Bronchial epithelial cell (primary cell): ENCODE measurements at regions not wholly inside any gene's neighbourhood (a gene's known extent, or its start where the extent isn't known, plus 50 kb on each side); places are given as distances from the start of the nearest gene placed in this dataset.
A peak's percentile ranks its signal among the peaks of the same experiment; 100 is the strongest.

ENCODE experiments used
- DNase-seq: peaks from one replicate; pipeline ENCODE4 v3.0.0-alpha.2; 2010; ENCODE audit warnings: low read depth
- FAIRE-seq: peaks from 2 replicates; lab custom pipeline; 2011; peaks lifted over from hg19 to GRCh38; lab: Jason Lieb, UNC
- H3K27me3 ChIP-seq: 2 replicates; pipeline ENCODE4 v1.5.1; 2011; ENCODE audit warnings: low read length; ENCODE audit not compliant: control insufficient read depth, insufficient read depth
- H3K36me3 ChIP-seq: 2 replicates; pipeline ENCODE4 v1.5.1; 2011; ENCODE audit warnings: low read length; ENCODE audit not compliant: control insufficient read depth, insufficient read depth
- H3K4me3 ChIP-seq: 2 replicates; pipeline ENCODE4 v1.5.1; 2011; ENCODE audit warnings: mild to moderate bottlenecking, low read depth, low read length, control low read depth
- TF ChIP-seq, protein P1 (sequence below): IDR thresholded peaks from 2 replicates; pipeline ENCODE4 v1.5.1; 2011; ENCODE audit warnings: mild to moderate bottlenecking, moderate library complexity, low read length, control low read depth, inconsistent platforms; ENCODE audit not compliant: insufficient read depth, severe bottlenecking

DNA sequence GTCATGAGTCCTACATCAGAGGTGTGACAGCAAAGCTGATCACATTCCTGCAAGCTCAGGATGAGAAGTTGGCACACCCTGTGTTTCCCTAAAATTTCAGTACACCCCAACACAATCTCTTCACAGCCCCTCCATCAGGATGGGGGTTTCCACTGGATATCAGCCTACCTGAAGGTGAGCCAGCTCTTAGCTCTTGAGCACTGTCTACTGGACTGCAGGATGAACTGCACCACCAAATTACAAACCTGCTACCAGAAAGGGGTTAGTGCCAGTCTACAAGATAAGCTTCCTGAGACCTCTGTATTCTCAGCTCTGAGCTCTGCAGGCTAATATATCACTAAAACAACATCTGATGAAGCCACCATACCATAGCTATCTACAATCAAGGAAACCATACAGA, 1616.2 kb upstream of the SPRY2 start:
- Histone ChIP-seq H3K36me3 (no peaks in the 10 kb centered on the region), H3K4me3 (no peak overlapping the region), H3K27me3 (no peaks in the 10 kb centered on the region)
- TF ChIP-seq, protein P1, sequence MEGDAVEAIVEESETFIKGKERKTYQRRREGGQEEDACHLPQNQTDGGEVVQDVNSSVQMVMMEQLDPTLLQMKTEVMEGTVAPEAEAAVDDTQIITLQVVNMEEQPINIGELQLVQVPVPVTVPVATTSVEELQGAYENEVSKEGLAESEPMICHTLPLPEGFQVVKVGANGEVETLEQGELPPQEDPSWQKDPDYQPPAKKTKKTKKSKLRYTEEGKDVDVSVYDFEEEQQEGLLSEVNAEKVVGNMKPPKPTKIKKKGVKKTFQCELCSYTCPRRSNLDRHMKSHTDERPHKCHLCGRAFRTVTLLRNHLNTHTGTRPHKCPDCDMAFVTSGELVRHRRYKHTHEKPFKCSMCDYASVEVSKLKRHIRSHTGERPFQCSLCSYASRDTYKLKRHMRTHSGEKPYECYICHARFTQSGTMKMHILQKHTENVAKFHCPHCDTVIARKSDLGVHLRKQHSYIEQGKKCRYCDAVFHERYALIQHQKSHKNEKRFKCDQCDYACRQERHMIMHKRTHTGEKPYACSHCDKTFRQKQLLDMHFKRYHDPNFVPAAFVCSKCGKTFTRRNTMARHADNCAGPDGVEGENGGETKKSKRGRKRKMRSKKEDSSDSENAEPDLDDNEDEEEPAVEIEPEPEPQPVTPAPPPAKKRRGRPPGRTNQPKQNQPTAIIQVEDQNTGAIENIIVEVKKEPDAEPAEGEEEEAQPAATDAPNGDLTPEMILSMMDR, result no peak
- no peak for FAIRE-seq
- DNase-seq, result no peak

DNA sequence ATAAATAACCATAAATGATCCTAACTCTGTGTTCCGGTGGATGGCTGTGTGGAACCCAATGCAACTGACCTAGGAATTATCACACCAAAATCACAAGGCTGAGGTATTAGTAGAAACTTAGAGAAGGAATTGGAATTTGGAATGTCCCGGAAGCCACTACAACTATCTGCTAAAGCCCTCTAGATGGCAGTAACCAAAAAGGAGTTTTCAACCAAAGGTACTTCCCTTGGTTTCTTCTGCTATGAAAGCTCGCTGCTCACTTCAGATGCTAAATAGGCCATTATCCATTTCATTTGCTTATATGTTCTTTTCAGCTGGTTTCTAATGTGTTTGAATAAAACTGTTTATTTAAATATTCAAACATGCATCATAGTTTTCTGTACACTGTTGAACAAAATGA, 1589.1 kb upstream of the SPRY2 start:
- TF ChIP-seq, protein P1, result peak; percentile 49
- FAIRE-seq (no peak), DNase-seq (peak; percentile 31)
- no peaks in the 10 kb centered on the region for H3K27me3 ChIP-seq
- no peaks in the 10 kb centered on the region for H3K36me3 ChIP-seq
- H3K4me3 ChIP-seq, result no peak overlapping the region

DNA sequence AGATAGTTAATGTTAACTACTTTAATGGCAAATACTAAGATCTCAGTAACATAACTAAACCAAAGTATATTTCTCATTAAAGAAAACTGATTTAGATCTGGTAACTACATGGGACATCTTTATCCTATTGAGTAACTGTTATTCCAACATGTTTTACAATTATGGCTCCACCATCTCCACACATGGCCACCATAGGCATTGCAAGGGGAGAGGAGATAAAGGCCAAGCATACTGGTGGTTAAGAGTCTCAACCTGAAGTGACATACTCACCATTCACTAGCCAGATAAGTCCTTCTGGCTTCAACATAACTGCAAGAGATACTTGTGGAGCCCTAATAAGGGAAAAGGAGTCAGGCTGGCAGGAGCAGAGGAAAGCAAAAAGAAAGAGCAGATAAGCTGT, 1586.4 kb upstream of the SPRY2 start:
- H3K36me3 ChIP-seq, result no peaks in the 10 kb centered on the region
- TF ChIP-seq, protein P1, result no peak
- no peaks in the 10 kb centered on the region for H3K27me3 ChIP-seq
- no peak for FAIRE-seq
- H3K4me3 ChIP-seq, result no peak overlapping the region
- peak; percentile 13 for DNase-seq

DNA sequence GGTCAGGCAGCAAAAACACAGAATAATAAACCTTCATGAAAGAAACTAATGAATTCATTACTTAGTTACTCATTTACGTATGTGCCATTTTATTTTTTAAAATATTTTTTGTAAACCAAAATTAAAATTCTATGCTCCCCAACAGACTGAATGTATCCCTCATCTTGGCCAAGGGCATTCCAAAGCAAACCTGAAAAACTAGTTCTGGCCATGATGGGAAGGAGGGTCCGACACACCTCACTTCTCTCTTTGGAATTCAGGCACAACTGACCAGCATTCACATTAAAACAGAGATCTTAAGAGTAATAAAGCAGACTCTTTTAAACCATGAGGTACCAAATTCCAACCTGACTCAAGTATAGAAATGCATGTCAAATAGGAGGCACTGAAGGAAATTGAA, 1576.9 kb upstream of the SPRY2 start:
- no peak for FAIRE-seq
- TF ChIP-seq, protein P1, result no peak
- DNase-seq, result no peak
- Histone ChIP-seq H3K36me3 (no peaks in the 10 kb centered on the region), H3K27me3 (no peaks in the 10 kb centered on the region), H3K4me3 (no peak overlapping the region)

DNA sequence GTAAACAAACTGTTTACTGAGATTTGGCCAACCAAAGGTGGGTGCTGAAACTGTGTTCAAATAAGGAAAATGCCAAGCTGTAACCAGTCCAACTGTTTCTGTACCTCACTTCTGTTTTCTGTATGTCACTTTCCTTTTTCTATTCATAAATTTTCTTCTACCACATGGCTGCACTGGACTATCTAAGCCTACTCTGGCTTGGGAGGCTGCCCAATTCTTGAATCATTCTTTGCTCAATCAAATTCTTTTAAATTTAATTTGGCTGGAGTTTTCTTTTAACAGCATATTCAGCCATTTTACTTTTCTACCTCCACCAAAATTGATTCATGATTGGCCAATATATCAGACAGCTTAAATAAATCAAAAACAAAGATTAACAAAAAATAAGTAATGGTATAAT, 1575.5 kb upstream of the SPRY2 start:
- Histone ChIP-seq H3K4me3 (no peak overlapping the region), H3K36me3 (no peaks in the 10 kb centered on the region), H3K27me3 (no peaks in the 10 kb centered on the region)
- DNase-seq (no peak), FAIRE-seq (no peak)
- TF ChIP-seq, protein P1, result no peak

DNA sequence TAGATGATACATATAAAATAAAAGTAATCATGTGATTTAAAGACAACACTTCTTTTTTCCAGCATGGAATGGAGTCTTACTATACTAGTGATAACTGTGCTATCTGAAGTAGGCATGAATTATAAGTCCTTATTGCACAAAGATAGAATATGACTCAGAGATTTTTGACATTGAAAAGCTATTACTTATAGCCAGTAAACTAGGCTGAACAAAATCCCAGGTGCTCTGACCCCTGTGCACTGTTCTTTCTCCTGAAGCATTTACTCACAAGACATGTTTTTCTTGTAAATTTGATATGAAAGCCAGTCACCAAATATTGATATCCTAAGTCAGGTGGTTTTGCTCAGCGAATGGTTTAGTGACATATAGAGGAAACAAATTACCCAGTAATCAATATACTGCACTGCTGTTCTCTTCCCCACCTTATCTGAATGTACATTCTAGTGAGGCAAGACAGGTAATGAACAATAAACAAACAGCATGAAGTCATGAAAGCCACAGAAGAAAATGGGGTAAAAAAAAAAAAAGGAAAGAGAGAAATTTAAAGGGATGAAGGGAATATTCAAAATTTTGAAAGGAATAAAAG, 1567.0 kb upstream of the SPRY2 start:
- DNase-seq (no peak), FAIRE-seq (no peak)
- Histone ChIP-seq H3K36me3 (no peaks in the 10 kb centered on the region), H3K4me3 (no peak overlapping the region), H3K27me3 (no peaks in the 10 kb centered on the region)
- TF ChIP-seq, protein P1, result no peak
